Psoas muscle (tissue), 7 donors: ENCODE measurements at regions not wholly inside any gene's neighbourhood (a gene's known extent, or its start where the extent isn't known, plus 50 kb on each side); places are given as distances from the start of the nearest gene placed in this dataset.

Experiments
- ATAC-seq, 4 donors: fragments of 200-7000 bp; cut with Tn5 transposase; one replicate each; pipeline ENCODE4 v1.9.1; 2020; ENCODE audit warnings: moderate library complexity in 3 of 4, mild to moderate bottlenecking in 2 of 4
- DNase-seq, 2 donors: peaks; one replicate each; pipeline ENCODE4 v3.0.0-alpha.2; 2020
- H3K27ac ChIP-seq: fragments of 200-600 bp; one replicate; pipeline ENCODE4 v1.8.0; 2022
- H3K27me3 ChIP-seq, 3 donors: fragments of 200-600 bp in 1 of 3; one replicate each; pipeline versions ENCODE4 v1.6.1 to v1.8.0; 2013 to 2022; ENCODE audit warnings: low read length in 2 of 3, mild to moderate bottlenecking in 2 of 3, moderate library complexity in 1 of 3; ENCODE audit not compliant: insufficient read depth in 3 of 3
- H3K36me3 ChIP-seq, 2 donors: fragments of 200-600 bp in 1 of 2; one replicate each; pipeline versions ENCODE4 v1.6.1 to v1.8.0; 2013 to 2022; ENCODE audit warnings: low read depth in 1 of 2, mild to moderate bottlenecking in 1 of 2, moderate library complexity in 1 of 2; ENCODE audit not compliant: insufficient read depth in 1 of 2
- H3K4me1 ChIP-seq: fragments of 200-600 bp; one replicate; pipeline ENCODE4 v1.8.0; 2022
- H3K4me3 ChIP-seq: fragments of 200-600 bp; one replicate; pipeline ENCODE4 v1.8.0; 2022; ENCODE audit warnings: mild to moderate bottlenecking
- H3K9me3 ChIP-seq: fragments of 200-600 bp; one replicate; pipeline ENCODE4 v1.8.0; 2022
- WGBS, 3 donors: extraction: QIAGEN DNeasy Blood & Tissue Kit; methylation state at CpG; one replicate each; pipeline versions ENCODE4 v1.1.6 to v1.1.7; 2013; 5-methylcytosine and 5-hydroxymethylcytosine counted together
- intact Hi-C, 2 donors: fragments of 100-400 bp; cut with DNase I; formaldehyde crosslinking; loops; one replicate each; pipeline versions ENCODE4 v1.11.0 to v1.14.2; 2022
- TF ChIP-seq, protein P1 (sequence below): fragments of 200-600 bp; IDR thresholded peaks from one replicate; pipeline ENCODE4 v1.8.0; 2022; ENCODE audit warnings: antibody characterized with exemption
- donor health status: healthy with polysubstance abuse.
- donor health status: DM: no; HTN: no; CAD: no; lungs with moderate emphysema.
- donor health status: Bipolar disorder and iron deficiency.
- donor health status: healthy.
- donor health status: DM: yes; HTN: yes; CAD: no.
- donor health status: DM: no; HTN: no; CAD: no.
- donor health status: DM: yes; HTN: yes; CAD: no.

DNA sequence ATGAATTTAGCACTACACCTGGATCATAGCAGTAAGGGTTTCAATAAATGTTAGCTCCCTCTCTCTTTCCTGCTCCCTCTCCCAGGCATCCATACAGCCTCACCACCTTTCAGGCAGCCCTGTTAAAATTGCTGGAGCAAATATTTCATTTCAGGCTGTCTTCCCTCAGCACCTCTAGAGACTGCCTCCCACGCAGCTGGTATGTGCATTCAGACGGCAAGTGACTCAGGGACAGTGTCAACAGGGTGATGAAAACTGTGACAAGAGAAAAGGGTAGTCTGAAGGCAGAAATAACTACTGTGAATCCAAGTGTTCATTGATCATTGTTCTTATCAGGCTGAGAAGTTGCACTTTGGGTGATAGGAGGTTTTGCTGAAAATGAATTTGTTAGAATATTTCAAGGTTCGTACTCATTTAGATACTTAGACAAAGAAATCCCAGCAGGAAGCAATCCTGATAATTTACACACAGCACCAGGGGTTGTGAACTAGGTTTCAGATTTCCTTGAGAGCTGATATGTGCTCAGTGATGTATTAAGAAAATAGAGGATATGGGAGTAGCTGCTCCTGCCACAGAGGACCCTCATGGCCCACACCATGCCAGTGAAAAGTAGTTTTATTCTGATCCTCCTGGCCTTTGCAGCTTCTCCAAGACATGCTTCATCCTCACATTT, 424.2 kb downstream of the FGF13 start:
- Histone ChIP-seq H3K27me3 (no peaks in the 10 kb centered on the region), H3K4me3 (no peak overlapping the region), H3K36me3 (no peaks in the 10 kb centered on the region), H3K27ac (no peak overlapping the region), H3K9me3 (no peaks in the 10 kb centered on the region), H3K4me1 (no peaks in the 10 kb centered on the region)
- TF ChIP-seq, protein P1, sequence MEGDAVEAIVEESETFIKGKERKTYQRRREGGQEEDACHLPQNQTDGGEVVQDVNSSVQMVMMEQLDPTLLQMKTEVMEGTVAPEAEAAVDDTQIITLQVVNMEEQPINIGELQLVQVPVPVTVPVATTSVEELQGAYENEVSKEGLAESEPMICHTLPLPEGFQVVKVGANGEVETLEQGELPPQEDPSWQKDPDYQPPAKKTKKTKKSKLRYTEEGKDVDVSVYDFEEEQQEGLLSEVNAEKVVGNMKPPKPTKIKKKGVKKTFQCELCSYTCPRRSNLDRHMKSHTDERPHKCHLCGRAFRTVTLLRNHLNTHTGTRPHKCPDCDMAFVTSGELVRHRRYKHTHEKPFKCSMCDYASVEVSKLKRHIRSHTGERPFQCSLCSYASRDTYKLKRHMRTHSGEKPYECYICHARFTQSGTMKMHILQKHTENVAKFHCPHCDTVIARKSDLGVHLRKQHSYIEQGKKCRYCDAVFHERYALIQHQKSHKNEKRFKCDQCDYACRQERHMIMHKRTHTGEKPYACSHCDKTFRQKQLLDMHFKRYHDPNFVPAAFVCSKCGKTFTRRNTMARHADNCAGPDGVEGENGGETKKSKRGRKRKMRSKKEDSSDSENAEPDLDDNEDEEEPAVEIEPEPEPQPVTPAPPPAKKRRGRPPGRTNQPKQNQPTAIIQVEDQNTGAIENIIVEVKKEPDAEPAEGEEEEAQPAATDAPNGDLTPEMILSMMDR: no peak
- ATAC-seq (no peak), DNase-seq (no peak)
- intact Hi-C loops: no loop called here
- WGBS, 3 donors: 22 to 32% (median 27%) methylated on average over 3 of the region's 3 CpGs

DNA sequence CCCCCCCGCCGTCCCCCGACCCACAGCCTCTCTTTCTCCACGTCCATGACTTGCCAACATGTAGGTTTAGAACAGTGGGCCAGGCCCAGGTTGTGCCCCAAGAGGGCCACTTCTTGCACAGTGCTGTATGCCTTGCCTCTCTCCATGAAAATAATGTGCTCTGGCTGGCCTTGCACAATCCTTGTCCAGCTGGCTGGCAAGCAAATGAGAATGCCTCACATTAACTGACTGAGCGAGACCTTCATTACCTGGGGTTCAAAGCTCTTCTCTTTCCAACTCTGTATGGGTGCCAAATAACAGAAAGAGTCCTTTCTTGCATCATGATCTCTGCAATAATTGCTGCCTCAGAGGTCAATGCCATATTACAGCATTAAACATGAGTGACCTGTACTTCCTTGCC, 416.6 kb downstream of the FGF13 start:
- Histone ChIP-seq H3K9me3 (no peaks in the 10 kb centered on the region), H3K4me1 (no peaks in the 10 kb centered on the region), H3K36me3 (no peaks in the 10 kb centered on the region), H3K27ac (no peak overlapping the region), H3K4me3 (no peak overlapping the region), H3K27me3 (no peaks in the 10 kb centered on the region)
- DNase-seq (no peak), ATAC-seq (no peak)
- TF ChIP-seq, protein P1: no peak
- intact Hi-C loops: no loop called here
- WGBS, 3 donors: 40 to 60% (median 52%) methylated on average over 5 of the region's 5 CpGs

DNA sequence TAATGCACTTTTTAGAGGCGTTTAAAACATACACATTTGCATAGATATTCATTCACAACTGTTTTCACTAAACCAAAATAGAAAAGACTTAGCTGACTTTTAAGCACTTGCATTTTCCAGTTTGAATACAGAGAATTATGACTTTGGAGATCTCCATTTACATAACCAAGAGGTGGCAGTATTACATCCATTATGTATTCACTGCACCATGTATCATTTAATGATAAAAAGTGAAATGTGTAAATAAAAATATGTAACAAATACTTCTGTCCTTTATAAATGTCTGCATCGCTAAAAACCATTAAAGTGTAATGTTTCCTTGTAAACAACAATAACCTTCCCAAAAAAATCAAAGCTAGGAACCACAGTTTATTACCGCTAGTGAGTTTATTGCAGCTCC, 413.2 kb downstream of the FGF13 start:
- intact Hi-C loops: no loop called here
- TF ChIP-seq, protein P1: peak; percentile 13
- peaks cover 0 to 4% (median 0%) of the 10 kb centered on the region in 3 donors for H3K27me3 ChIP-seq
- no peak overlapping the region for H3K27ac ChIP-seq
- H3K9me3 ChIP-seq: no peaks in the 10 kb centered on the region
- ATAC-seq: no peak
- DNase-seq: no peak
- H3K36me3 ChIP-seq: no peaks in the 10 kb centered on the region
- no peak overlapping the region for H3K4me3 ChIP-seq
- WGBS, 3 donors: 52 to 80% (median 69%) methylated on average over 3 of the region's 3 CpGs
- no peaks in the 10 kb centered on the region for H3K4me1 ChIP-seq

DNA sequence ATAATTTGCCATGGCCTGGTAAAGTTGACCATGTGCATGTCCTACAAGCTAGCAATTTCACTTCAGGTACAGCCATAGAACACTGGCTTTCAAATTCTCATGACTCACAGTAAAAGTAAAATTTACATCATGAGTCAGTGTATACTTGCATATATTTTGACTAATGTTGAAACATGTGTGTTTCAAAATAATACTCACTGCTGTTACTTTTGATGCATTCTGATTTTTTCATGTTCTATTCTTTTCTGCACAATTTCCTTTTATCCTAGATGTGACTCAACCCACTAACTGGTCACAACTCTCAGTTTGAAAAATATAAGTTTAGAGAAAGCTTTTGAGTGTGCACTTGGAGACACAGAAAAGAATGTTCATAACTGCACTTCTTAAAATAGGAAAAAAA, 365.7 kb downstream of the FGF13 start:
- H3K4me3 ChIP-seq: no peak overlapping the region
- H3K9me3 ChIP-seq: no peaks in the 10 kb centered on the region
- H3K27me3 ChIP-seq: no peaks in the 10 kb centered on the region
- DNase-seq (no peak), ATAC-seq (no peak)
- no peaks in the 10 kb centered on the region for H3K36me3 ChIP-seq
- no peak overlapping the region for H3K27ac ChIP-seq
- TF ChIP-seq, protein P1: no peak
- no peaks in the 10 kb centered on the region for H3K4me1 ChIP-seq
- intact Hi-C loops: no loop called here

DNA sequence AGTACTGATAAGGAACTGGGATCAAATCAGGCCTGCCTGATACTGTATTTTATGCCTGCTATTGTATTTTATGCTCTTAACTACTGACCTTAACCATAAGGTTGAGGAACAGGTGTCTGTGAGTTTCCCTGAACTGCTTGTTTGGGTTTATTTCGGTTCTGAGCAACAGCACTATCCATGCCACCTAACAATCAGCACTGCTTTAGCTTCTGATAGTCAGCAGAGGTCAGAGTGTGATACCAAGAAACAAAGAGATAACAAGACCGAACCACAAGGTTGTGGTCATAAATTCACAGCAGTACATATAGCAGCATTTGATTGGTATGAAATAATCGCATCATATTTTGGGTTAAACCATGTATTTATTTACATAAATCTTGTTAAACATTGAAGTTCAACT, 362.2 kb downstream of the FGF13 start:
- no peaks in the 10 kb centered on the region for H3K27me3 ChIP-seq
- H3K4me3 ChIP-seq: no peak overlapping the region
- intact Hi-C loops: no loop called here
- TF ChIP-seq, protein P1: no peak
- no peak for ATAC-seq
- 57 to 66% (median 62%) methylated on average over 3 of the region's 3 CpGs for WGBS, 3 donors
- H3K36me3 ChIP-seq: no peaks in the 10 kb centered on the region
- H3K9me3 ChIP-seq: peaks cover 7% of the 10 kb centered on the region
- no peaks in the 10 kb centered on the region for H3K4me1 ChIP-seq
- DNase-seq: no peak
- H3K27ac ChIP-seq: no peak overlapping the region
